ENCODE measurements at regions not wholly inside any gene's neighbourhood (a gene's known extent, or its start where the extent isn't known, plus 50 kb on each side); places are given as distances from the start of the nearest gene placed in this dataset.

DNA sequence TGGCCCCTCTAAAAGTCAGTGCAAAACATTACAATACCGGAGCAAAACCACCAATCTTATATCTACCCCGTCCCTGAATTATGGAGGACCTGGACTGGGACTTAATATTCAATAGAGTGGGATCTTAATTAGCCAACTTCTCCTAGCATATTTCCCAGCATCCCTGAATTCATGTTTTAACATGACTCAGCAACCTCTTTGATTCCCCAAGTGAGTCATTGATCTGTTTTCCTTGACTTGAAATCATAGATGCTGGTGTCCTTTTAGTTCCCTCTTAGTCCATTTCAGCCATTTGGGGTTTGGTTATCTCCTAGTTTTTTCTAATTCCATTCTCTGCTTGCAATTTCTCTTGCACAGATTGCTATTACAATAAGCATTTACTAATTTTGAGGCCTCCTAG lies 677.7 kb upstream of the CELF4 start:
- TF ChIP-seq EZH2phosphoT487 (conservative IDR thresholded peaks at IDR 0.05; ENCODE audit: low read length) = no peak
- TF ChIP-seq, protein P1, sequence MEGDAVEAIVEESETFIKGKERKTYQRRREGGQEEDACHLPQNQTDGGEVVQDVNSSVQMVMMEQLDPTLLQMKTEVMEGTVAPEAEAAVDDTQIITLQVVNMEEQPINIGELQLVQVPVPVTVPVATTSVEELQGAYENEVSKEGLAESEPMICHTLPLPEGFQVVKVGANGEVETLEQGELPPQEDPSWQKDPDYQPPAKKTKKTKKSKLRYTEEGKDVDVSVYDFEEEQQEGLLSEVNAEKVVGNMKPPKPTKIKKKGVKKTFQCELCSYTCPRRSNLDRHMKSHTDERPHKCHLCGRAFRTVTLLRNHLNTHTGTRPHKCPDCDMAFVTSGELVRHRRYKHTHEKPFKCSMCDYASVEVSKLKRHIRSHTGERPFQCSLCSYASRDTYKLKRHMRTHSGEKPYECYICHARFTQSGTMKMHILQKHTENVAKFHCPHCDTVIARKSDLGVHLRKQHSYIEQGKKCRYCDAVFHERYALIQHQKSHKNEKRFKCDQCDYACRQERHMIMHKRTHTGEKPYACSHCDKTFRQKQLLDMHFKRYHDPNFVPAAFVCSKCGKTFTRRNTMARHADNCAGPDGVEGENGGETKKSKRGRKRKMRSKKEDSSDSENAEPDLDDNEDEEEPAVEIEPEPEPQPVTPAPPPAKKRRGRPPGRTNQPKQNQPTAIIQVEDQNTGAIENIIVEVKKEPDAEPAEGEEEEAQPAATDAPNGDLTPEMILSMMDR (IDR thresholded peaks at IDR 0.05; ENCODE audit: insufficient read depth, low read length, poor library complexity, severe bottlenecking) = no peak

Measured in SU-DHL-6 (cell line).